ENCODE measurements at regions not wholly inside any gene's neighbourhood (a gene's known extent, or its start where the extent isn't known, plus 50 kb on each side); places are given as distances from the start of the nearest gene placed in this dataset.

DNA sequence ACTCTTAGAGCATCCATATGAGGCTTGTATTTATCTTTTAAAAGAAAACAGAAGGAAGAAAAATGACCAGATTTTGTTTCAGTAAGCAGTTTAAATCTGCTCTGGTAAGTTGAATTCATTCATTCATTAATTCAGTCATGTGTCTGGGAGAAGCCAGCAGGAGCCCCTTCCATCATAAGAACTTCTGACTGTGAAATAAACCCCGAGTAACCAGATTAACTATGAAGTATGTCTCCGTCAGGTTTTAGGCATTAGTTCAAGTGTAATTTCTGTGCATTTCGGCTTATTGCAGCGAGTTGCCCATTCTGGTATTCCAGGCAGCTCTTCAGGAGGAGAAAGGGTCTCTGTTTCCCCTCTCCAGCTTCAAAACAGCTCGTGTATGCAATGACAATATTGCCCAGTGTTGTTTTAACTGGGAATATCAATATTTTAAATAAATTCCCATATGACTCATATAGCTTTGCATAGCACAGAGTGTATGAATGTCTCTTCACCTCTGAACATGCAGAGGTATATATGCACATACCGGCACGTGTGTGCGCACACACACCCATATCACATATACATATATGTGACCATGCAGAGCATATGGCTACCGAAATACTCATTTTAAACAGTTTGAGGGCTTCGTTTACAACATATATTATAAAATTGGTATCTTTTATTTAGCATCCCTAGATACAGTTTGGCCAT lies 255.3 kb downstream of the BCOR start:
- no peak for DNase-seq (ENCODE audit: low read depth in 2 of 2)

DNA sequence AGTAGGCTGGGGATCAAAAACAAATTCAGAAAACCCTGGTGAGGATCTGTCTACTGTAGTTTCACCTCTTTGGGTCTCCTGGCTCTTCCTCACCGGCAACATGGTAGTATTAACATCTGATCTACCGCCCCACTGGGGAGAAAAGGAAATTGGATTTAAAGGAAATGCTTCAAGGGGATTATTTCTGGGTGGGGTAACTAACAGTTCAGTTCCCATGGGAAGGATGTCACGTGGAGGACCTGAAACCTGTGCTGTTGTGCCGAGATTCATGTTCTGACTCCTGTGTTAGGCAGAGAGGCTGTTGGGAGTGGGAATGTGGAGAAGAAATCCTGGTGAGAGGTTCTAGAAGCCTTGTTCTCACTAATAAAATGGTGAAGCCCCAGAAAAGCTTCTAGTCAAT lies 254.4 kb downstream of the BCOR start:
- DNase-seq (ENCODE audit: low read depth in 2 of 2) = no peak

DNA sequence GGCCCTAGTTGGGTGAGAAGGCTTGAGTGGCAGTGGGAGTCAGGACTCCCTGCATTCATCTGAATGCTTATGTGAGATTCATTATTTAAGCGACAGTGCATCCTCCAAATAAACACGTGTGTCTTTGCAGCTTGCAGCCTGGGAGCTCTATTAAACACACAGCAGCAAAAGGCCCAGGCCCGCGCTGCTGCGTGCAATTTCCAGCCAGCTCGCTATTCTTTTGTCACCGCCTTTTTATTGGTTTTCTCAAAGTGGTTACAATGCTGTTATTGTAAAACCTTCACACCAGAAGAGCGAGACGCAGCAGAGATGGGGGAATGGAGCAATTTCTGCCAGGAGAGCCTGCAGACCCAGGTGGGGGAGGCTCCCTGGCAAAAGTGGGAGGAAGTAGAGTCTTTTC lies 252.5 kb downstream of the BCOR start:
- DNase-seq (ENCODE audit: low read depth in 2 of 2) = no peak

DNA sequence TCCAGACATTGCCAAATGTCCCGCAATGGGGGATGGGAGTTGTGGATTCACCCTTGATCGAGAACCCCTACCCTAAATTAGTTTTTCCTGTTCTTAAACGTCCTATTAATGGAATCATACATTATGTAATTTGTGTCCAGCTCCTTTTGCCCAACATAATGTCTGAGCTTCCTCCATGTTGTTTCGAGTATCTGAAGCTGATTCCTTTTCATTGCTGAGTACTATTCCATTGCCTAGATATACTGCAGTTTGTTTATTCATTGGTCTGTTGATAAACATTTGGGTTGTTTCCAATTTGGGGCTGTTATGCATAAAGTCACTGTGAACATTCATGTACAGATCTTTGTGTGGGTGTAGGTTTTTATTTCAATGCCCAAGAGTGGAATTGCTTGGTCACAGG lies 251.3 kb downstream of the BCOR start:
- DNase-seq (ENCODE audit: low read depth in 2 of 2) = no peak

DNA sequence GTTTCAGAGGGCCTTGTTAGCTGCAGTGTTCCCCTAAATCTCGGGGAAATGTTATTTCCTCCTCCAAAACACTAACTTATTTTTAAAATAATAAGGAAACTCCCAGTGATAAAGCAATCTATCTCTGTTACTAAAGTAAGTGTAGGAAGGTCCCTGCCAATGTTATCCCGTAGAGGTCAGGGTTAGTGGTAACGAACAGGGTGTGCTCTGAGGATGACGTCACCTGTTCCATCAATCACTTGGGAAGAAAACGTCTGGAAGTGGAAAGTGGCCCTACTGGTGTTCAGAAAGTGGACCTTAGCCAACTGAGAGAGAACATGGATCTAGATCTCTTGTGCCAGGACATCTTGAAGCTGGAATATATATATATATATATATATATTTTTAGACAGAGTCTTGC lies 249.5 kb downstream of the BCOR start:
- peak in 1 of 2 donors; percentile 4 for DNase-seq (ENCODE audit: low read depth in 2 of 2)

DNA sequence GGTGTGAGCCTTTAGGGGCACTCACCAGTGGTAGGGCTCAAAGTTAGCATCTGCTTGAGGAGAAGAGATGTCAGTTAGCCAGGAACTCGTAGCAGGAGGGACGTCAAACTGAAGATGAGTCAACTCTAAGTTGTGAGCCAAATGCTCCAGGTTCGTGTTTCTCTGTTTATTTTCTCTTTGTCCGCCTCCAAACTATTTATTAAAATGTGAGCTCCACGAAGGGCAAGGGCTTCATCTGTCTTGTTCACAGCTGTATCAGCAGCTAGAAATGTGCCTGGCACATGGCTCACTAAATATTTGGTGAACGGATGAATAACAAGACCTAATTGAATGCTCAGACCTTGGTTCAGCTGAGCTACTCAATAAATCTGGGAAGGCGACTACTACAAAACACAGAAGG lies 248.9 kb downstream of the BCOR start:
- no peak for DNase-seq (ENCODE audit: low read depth in 2 of 2)

DNA sequence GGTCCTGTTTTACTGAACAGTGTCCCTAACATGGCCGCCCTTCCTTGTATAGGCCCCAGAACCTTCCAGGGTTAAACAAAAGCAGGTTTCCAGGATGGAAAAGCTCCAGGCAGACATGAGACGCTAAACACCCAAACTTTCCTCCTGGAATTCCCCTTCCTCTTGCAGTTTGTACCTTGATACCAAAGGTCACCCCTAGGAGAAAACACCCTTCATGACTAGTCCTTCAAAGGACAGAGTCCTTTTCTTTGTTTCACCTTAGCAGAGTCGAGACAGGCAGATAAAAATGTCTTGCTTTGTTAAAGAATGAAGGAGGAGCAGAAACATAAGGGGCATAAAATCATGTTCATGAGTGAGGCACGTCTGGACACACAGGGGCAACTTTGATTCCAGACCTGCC lies 247.5 kb downstream of the BCOR start:
- no peak for DNase-seq (ENCODE audit: low read depth in 2 of 2)

DNA sequence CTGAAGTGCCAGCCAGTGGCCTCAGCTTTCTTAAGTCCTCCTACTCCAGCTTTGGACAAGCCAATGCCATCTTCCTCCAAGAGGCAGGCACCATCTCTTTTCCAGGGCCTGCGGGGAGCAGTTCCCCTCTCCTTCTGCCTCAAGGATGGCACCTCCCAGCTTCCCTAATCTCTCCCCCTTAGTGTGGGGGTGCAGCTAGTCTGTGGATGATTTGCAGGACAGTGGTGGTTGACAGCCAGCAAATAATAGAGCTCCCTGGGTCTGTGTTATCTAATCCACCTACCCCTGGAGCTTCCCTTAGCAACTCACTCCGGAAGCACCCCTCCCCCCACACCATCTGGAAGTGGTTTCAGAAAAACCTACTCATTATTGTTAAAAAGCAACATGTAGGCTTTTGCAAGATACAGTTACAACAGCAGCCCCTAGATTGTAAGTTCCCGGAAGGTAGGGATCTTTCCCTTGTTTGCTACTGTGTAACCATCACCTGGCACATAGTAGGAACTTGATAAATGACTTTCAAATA lies 247.1 kb downstream of the BCOR start:
- peak in 1 of 2 donors; percentile 5 for DNase-seq (ENCODE audit: low read depth in 2 of 2)

DNA sequence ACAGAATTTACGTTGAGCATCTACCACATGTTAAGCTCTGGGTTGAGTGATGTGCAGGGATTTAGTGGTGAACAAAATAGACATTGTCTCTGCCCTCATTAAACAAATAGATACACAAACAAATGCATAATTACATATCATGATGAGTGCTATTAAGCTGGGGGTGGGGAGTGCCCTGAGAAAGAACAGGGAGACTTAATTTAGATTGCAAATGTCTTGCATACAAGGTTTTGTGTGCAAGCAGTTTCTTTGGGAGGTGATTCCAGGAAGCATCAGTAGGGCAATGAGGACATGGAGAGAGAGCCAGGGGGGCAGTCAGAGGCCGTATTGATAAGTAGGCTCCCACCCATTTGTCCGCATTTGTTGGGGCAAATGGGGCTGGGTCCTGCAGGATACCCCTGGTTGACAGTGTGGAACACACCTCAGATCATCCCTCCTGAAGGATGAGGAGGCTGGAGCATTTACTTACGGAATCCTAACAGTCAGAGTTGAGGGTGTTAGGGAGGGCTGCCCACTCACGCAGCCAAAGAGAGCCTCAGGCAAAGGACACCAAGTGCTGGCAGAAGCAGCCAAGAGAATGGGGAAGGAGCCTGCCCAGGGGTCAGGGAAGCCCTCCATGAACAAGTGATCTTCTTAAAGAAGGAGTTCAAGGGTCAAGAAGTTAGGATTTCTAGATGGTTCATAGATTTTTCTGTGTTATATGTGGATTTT lies 245.9 kb downstream of the BCOR start:
- no peak for DNase-seq (ENCODE audit: low read depth in 2 of 2)

DNA sequence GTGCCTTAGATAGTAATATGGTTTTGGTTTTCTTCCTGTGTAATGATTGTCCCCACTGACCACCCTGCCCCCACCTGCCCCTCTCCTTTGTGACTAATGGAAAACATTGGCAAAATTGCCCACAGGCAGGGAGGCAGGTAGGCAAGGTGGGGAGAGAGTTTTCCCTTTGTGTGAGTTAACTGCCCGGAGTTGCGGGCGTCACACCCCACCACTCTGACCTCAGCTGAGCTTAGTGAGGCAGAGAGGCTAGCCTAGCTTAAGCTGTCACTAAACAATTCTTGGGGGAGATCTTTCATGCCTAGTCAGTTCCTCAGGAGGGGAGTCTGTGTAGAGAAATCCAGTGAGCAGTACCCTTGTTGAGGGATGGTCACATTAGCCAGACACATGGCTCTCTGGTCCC lies 245.3 kb downstream of the BCOR start:
- DNase-seq (ENCODE audit: low read depth in 2 of 2) = no peak

DNA sequence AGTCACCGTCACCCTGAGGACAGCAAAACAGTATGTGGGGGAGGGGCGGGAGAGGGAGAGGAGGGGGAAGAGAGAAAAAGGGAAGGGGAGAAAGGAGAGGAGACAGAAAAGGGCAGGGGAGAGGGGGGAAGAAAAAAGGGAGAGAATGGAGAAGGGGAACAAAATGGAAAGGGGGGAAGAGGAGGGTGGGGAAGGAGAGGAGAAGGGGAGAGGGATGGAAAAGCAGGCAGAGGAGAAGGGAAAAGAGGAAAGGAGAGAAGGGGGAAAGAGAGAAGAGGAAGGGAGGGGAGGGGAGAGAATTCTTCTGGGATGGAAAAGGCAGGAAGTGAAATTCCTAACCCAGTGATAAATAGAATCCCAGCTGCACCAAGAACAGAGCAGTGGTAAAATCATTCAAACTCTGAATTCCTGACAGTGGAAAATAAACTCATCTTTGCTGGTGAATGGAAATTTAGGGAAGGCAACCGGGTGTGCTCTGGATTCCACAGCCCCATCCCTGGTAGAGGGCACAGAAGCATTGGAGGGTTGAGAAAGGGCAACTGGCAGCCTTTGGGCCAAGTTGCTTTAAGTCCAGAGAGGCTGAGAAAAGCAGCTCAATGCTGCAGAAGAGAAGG lies 244.2 kb downstream of the BCOR start:
- peak in 1 of 2 donors; percentile 3 for DNase-seq (ENCODE audit: low read depth in 2 of 2)

DNA sequence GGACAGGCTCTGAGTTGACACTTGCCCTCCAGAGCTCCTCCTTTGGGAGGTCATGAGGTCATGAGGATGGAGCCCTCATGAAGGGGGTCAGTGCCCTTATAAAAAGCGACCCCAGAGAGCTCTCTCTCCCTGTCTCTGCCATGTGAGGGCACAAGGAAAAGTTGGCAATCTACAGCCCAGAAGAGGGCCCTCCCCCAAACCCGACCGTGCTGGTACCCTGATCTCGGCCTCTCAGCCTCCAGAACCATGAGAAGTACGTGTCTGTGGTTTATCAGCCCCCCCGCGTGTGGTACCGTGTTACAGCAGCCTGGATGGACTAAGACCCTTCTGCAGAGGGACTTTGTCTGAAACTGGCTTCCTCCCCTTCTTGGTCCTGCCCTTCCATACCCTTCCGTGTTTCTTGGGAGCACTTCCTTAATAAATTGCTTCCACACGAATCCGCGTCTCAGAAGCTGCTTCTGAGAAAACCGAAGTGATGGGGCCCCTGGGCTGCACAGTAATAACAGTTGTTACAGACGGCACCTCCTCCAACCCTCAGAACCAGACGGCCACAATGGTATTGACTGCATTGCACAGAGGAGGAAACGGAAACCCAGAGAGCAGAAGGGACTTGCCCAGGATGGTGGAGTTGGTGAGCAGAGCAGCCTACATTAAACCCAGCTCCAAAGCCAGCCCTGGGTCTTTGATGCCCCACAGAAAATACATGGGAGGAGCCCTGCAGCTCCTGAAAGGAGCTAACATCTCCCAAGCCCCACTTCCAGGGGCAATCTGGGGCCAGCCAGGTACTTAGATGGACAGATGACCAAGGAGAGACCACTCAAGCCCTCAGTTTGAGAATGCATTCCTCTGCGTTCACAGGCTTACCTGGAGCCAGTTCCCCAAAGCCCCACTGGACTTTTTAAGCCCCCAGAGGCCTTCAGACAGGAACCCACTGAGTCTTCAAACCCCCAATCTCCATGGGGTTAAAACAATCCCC lies 242.7 kb downstream of the BCOR start:
- DNase-seq (ENCODE audit: low read depth in 2 of 2) = peak; percentile 7 to 32

DNA sequence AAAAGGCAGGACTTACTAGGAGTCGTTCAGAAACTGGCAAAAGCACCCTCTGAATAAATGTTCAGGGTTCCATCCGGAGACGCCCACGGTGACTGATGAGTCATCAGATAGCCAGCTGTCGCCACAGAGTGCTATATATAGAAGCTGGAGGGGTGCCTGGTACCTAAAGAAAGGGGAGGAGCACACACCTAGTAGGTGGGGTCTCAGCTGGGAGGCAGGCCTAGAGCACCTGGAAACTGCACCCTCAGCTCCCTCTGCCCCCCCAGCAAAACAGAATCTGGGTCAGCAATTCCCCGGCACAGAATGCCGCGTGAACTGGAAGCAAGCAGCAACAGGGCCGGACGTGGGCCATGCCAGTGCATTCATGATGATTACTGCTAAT lies 242.0 kb downstream of the BCOR start:
- DNase-seq (ENCODE audit: low read depth in 2 of 2) = peak; percentile 5 to 50

DNA sequence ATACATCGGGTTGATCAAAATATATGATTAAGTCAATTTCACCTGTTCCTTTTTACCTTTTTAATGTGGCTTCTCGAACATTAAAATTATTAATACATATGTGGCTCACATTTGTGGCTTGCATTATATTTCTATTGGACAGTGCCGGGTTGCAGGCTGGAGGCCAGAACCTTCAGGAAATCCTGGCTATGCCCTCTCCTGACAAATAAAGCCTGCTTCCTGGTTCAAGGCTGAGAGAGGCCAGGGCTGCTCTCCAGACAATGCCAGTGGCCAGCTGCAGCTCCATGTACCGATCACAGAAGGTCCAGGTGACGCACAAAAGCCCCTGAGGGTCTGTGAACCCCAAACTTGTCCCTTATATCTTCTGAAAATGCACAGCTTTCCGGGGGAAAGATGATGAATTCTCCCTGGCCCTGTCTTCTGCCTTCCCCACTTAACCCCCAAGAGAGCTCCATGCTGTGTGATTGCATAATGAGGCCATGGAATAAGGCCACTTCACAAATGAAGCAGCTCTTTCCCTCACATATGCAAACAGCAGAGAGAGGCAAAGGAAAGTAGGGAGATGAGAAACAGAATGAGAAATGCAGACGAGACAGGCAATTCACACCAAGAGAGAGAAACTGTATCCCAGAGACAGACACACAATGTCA lies 241.2 kb downstream of the BCOR start:
- peak; percentile 63 to 77 for DNase-seq (ENCODE audit: low read depth in 2 of 2)

DNA sequence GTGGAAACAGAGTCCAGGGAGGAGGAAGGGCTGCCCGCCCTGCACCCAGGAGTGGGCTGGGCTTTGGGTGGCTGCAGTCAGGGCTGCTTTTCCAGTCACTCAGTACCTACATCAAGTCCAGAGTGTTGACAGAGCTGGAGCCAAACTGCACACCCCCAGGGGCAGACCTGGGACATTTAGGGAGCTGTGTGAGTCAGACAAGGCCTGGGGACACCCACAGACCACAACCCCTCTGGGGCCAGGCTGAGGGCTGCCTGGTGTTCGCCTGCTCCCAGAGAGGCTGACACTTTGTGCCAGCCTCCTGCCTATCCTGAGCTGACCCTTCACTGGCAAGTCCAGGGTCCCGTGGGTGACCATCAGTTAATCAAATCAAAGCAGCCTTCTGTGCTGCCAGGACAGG lies 240.0 kb downstream of the BCOR start:
- DNase-seq (ENCODE audit: low read depth in 2 of 2) = no peak

DNA sequence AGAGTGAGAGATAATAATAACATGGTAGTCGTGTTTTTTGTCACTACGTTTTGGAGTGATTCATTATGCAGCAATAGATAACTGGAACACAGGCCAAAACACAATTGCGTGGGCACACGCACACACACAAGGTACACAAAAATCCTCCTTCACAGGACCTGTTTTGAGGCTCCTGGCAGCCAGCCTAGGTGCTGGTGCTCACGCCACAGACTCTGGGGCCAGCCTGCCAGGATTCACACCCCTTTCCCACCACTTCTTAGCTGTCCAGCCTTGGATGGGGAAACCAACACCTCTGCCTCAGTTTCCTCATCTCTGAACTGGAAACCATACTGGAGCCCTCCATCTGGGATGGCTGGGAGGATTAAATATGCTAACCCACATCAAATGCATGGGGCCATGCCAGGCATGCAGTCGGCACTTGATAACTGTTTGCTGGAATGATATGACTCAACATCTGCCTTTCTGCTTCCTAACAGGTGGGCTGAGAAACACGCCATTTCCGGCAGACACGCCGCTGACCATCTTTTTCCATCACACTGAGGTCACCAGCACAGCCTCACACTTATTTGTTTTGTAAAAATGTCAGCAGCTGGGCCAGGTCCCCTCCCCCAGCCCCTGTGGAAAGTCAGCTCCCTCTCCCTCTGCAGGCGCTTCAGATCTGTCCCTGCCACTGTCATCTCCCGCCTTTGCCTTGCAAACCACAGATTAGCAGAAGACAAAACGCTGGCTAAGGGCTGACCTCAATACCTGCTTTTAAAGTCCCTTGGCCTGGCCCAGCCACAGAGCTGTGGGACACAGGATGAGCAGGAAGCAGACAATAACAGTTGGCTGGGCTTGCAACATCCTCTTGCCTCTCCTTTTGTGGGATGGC lies 237.5 kb downstream of the BCOR start:
- peak; percentile 89 to 93 for DNase-seq (ENCODE audit: low read depth in 2 of 2)

DNA sequence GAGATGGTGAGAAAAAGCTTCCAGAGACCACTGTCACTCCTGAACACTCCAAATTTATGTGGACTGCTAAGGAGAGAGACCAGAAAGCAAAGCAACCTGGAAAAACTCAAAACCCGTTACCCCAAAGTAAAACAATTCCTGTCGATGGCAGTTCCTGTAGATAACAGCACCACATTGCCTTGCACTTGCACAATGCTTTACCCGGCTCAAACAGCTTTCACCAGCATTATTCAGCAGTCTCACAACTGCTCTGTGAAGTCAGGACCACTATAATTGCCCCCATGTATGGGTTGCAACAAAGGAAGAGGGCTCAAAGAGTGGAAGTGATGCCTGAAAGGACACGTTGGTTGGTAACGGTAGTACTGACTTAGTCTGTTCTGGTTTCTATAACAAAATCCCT lies 234.8 kb downstream of the BCOR start:
- DNase-seq (ENCODE audit: low read depth in 2 of 2) = no peak

DNA sequence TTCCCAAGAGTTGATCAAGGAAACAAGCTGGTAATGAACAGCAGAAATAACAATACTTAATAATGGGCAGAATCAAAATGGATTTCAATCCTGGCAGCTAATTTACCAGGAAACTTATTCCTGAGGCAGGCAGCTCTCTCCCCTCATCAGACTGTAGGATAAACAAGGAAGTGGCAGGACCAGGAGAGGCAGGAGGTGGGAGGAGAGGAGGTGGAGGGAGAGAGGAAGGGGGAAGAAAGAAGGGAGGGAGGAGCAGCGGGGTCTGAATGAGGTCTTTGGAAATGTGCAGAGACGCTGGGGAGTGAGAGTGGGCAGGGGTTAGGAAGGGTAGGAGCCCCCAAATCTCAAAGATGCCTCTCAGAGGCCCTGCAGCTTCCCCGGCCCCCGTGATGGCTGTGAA lies 231.5 kb downstream of the BCOR start:
- no peak for DNase-seq (ENCODE audit: low read depth in 2 of 2)

DNA sequence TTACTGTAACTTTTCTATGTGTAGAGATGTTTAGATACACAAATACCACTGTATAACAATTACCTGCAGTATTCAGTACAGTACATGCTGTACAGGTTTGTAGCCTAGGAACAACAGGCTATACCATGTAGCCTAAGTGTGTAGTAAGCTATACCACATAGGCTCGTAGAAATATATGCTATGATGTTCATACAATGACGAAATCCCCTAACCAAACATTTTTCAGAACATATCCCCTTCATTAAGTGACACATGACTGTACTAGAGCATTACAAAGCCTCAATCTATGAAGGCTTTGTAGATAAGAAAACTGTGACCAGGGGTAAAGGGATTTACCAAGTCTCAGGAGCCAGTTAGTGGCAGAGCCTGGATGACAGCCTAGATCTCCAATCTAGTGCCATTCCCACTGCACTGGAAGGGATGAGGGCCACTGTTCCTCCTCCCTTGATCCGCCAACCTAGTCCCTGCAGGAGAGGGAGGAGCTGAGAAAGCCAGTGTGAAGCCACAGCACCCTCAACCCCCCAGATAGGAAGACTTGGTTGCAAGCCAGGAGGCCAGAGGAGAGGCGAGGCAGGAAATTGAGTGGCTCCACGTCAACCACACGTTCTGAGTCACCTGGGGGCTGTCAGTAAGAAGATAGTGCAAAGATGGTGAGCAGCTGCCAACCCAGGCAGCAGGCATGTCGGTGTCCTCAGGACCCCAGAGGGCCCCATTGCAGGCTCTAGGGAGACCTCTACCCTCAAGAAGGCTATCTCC lies 227.7 kb downstream of the BCOR start:
- DNase-seq (ENCODE audit: low read depth in 2 of 2) = peak in 1 of 2 donors; percentile 26

Measured in dermis microvascular lymphatic vessel endothelial cell (primary cell).